ENCODE measurements at regions not wholly inside any gene's neighbourhood (a gene's known extent, or its start where the extent isn't known, plus 50 kb on each side); places are given as distances from the start of the nearest gene placed in this dataset.

- DNase-seq: no peak
Observed at GRCh38 chr1:60228041-60228491, 154.5 kb upstream of the C1orf87 start.

GRCh38 chr1:60227601-60228000 lies 154.0 kb upstream of the C1orf87 start:
- no peak for DNase-seq

GRCh38 chr1:60225486-60225885 lies 151.9 kb upstream of the C1orf87 start:
- DNase-seq: no peak

- no peak for DNase-seq
Observed at GRCh38 chr1:60224523-60224922, 151.0 kb upstream of the C1orf87 start.

- no peak for DNase-seq
Observed at GRCh38 chr1:60223158-60223557, 149.6 kb upstream of the C1orf87 start.

GRCh38 chr1:60222360-60223115 lies 149.0 kb upstream of the C1orf87 start:
- no peak for DNase-seq

- DNase-seq: peak; percentile 35
Observed at GRCh38 chr1:60213253-60213652, 139.7 kb upstream of the C1orf87 start.

- no peak for DNase-seq
Observed at GRCh38 chr1:60196026-60196425, 122.5 kb upstream of the C1orf87 start.

GRCh38 chr1:60185684-60186083 lies 112.1 kb upstream of the C1orf87 start:
- no peak for DNase-seq

GRCh38 chr1:60184521-60184920 lies 111.0 kb upstream of the C1orf87 start:
- DNase-seq: no peak

GRCh38 chr1:60173729-60174505 lies 100.3 kb upstream of the C1orf87 start:
- no peak for DNase-seq

- DNase-seq: no peak
Observed at GRCh38 chr1:60173006-60173405, 99.4 kb upstream of the C1orf87 start.

GRCh38 chr1:60171801-60172200 lies 98.2 kb upstream of the C1orf87 start:
- DNase-seq: no peak

GRCh38 chr1:60170709-60171108 lies 97.1 kb upstream of the C1orf87 start:
- DNase-seq: no peak

- DNase-seq: no peak
Observed at GRCh38 chr1:60169206-60169605, 95.6 kb upstream of the C1orf87 start.

GRCh38 chr1:60162936-60163335 lies 89.4 kb upstream of the C1orf87 start:
- DNase-seq: no peak

GRCh38 chr1:60160141-60160540 lies 86.6 kb upstream of the C1orf87 start:
- no peak for DNase-seq

GRCh38 chr1:60156371-60156770 lies 82.8 kb upstream of the C1orf87 start:
- no peak for DNase-seq

GRCh38 chr1:60153961-60154360 lies 80.4 kb upstream of the C1orf87 start:
- DNase-seq: no peak

GRCh38 chr1:60152891-60153290 lies 79.3 kb upstream of the C1orf87 start:
- DNase-seq: no peak

GRCh38 chr1:60151311-60151710 lies 77.7 kb upstream of the C1orf87 start:
- no peak for DNase-seq

- DNase-seq: peak; percentile 78
Observed at GRCh38 chr1:60149251-60149650, 75.7 kb upstream of the C1orf87 start.

GRCh38 chr1:60146884-60147283 lies 73.3 kb upstream of the C1orf87 start:
- no peak for DNase-seq

- no peak for DNase-seq
Observed at GRCh38 chr1:60145771-60146170, 72.2 kb upstream of the C1orf87 start.

Data from NCI-H1105 treated with DMSO at 0.1 percent for 48 hours (cell line).